ENCODE measurements at regions not wholly inside any gene's neighbourhood (a gene's known extent, or its start where the extent isn't known, plus 50 kb on each side); places are given as distances from the start of the nearest gene placed in this dataset.

- ChIA-PET CTCF (no interaction called here), POLR2A (no interaction called here)
- H3K4me1 ChIP-seq (ENCODE audit: control insufficient read depth in 2 of 2, insufficient read depth in 2 of 2, low read length in 2 of 2), result no peaks in the 10 kb centered on the region
- no peak overlapping the region for H3K4me3 ChIP-seq (ENCODE audit: control extremely low read depth in 1 of 5, extremely low read depth in 1 of 5, insufficient read depth in 1 of 5, low read depth in 2 of 5, low read length in 4 of 5)
- no peak overlapping the region for H3K27ac ChIP-seq (ENCODE audit: low read length in 2 of 2)
- no peak overlapping the region for H3K4me3 Mint-ChIP-seq
- TF ChIP-seq EZH2 (IDR thresholded peaks at IDR 0.05; ENCODE audit: borderline replicate concordance, insufficient read depth, low read depth, low read length, poor library complexity, severe bottlenecking) (no peak), CTCF (IDR thresholded peaks at IDR 0.05) (no peak)
- H3K9me3 ChIP-seq (ENCODE audit: control extremely low read depth in 1 of 3, control insufficient read depth in 2 of 3, insufficient read depth in 1 of 3, low read length in 2 of 3), result peaks cover 0 to 3% (median 0%) of the 10 kb centered on the region in 3 donors
- no peaks in the 10 kb centered on the region for H3K27me3 ChIP-seq (replicated peaks in 1 of 4; ENCODE audit: control extremely low read depth in 1 of 4, control insufficient read depth in 3 of 4, insufficient read depth in 4 of 4, low read length in 3 of 4)
- no peaks in the 10 kb centered on the region for H3K9me3 Mint-ChIP-seq (ENCODE audit: insufficient read depth)
- ATAC-seq (ENCODE audit: low read depth) (no peak), DNase-seq (no peak)
- H3K4me1 Mint-ChIP-seq, result peaks cover 2% of the 10 kb centered on the region
- no peaks in the 10 kb centered on the region for H3K36me3 ChIP-seq (replicated peaks in 1 of 2; ENCODE audit: control extremely low read depth in 1 of 2, control insufficient read depth in 1 of 2, extremely low read depth in 1 of 2, insufficient read depth in 2 of 2, low read length in 1 of 2)
- no peaks in the 10 kb centered on the region for H3K79me2 ChIP-seq (ENCODE audit: control insufficient read depth, insufficient read depth, low read length)
- H4K20me1 ChIP-seq (ENCODE audit: control insufficient read depth, insufficient read depth, low read length, poor library complexity, severe bottlenecking), result no peaks in the 10 kb centered on the region
- peaks cover 4% of the 10 kb centered on the region for H3K27me3 Mint-ChIP-seq
- 95% methylated on average over 3 of the region's 4 CpGs for WGBS (ENCODE audit: insufficient coverage)
- H2AFZ ChIP-seq (ENCODE audit: insufficient read depth, low read depth, low read length, poor library complexity, severe bottlenecking), result no peak overlapping the region
- no peak overlapping the region for H3K4me2 ChIP-seq (replicated peaks; ENCODE audit: low read depth, low read length, poor library complexity, severe bottlenecking)
- intact Hi-C loops (cut with micrococcal nuclease), result no loop called here
- no peak overlapping the region for H3K9ac ChIP-seq (ENCODE audit: low read length)
- H3K27ac Mint-ChIP-seq, result no peak overlapping the region
These were observed 117.8 kb upstream of the AGBL1 start for GRCh38 chr15:85961821-85962220.

- CTCF ChIA-PET, result no interaction called here
These were observed 116.4 kb upstream of the AGBL1 start for GRCh38 chr15:85963262-85963760.

More at GRCh38 chr15:85963262-85963760, 116.4 kb upstream of the AGBL1 start:
- Histone ChIP-seq H3K79me2 (ENCODE audit: control insufficient read depth, insufficient read depth, low read length) (no peaks in the 10 kb centered on the region), H3K9me3 (ENCODE audit: control extremely low read depth in 1 of 3, control insufficient read depth in 2 of 3, insufficient read depth in 1 of 3, low read length in 2 of 3) (peaks cover 0 to 3% (median 0%) of the 10 kb centered on the region in 3 donors), H3K9ac (ENCODE audit: low read length) (no peak overlapping the region), H3K27ac (ENCODE audit: low read length in 2 of 2) (no peak overlapping the region), H4K20me1 (ENCODE audit: control insufficient read depth, insufficient read depth, low read length, poor library complexity, severe bottlenecking) (no peaks in the 10 kb centered on the region), H3K4me1 (ENCODE audit: control insufficient read depth in 2 of 2, insufficient read depth in 2 of 2, low read length in 2 of 2) (no peaks in the 10 kb centered on the region), H3K4me3 (ENCODE audit: control extremely low read depth in 1 of 5, extremely low read depth in 1 of 5, insufficient read depth in 1 of 5, low read depth in 2 of 5, low read length in 4 of 5) (no peak overlapping the region), H2AFZ (ENCODE audit: insufficient read depth, low read depth, low read length, poor library complexity, severe bottlenecking) (no peak overlapping the region), H3K27me3 (replicated peaks in 1 of 4; ENCODE audit: control extremely low read depth in 1 of 4, control insufficient read depth in 3 of 4, insufficient read depth in 4 of 4, low read length in 3 of 4) (no peaks in the 10 kb centered on the region), H3K36me3 (replicated peaks in 1 of 2; ENCODE audit: control extremely low read depth in 1 of 2, control insufficient read depth in 1 of 2, extremely low read depth in 1 of 2, insufficient read depth in 2 of 2, low read length in 1 of 2) (no peaks in the 10 kb centered on the region), H3K4me2 (replicated peaks; ENCODE audit: low read depth, low read length, poor library complexity, severe bottlenecking) (no peak overlapping the region)
- WGBS (ENCODE audit: insufficient coverage), result 100% methylated on average over 2 of the region's 4 CpGs
- Mint-ChIP-seq H3K4me1 (no peaks in the 10 kb centered on the region), H3K27ac (no peak overlapping the region), H3K9me3 (ENCODE audit: insufficient read depth) (no peaks in the 10 kb centered on the region), H3K4me3 (no peak overlapping the region), H3K27me3 (peaks cover 4% of the 10 kb centered on the region)
- intact Hi-C loops (cut with micrococcal nuclease), result no loop called here
- POLR2A ChIA-PET, result no interaction called here
- TF ChIP-seq CTCF (IDR thresholded peaks at IDR 0.05) (no peak), EZH2 (IDR thresholded peaks at IDR 0.05; ENCODE audit: borderline replicate concordance, insufficient read depth, low read depth, low read length, poor library complexity, severe bottlenecking) (no peak)
- ATAC-seq (ENCODE audit: low read depth) (no peak), DNase-seq (no peak)

Measured in B cell (primary cell).